RWPE1 (cell line): ENCODE measurements at regions not wholly inside any gene's neighbourhood (a gene's known extent, or its start where the extent isn't known, plus 50 kb on each side); places are given as distances from the start of the nearest gene placed in this dataset.

Experiments
- CTCF ChIA-PET: fragments of 350-600 bp; sonication (Branson Sonifier 250); formaldehyde crosslinking; extraction: SDS; loops from one replicate; lab custom pipeline; 2021; lab: Yijun Ruan, JAX
- POLR2A ChIA-PET: fragments of 400-600 bp; formaldehyde crosslinking; extraction: SDS; loops from one replicate; lab custom pipeline; 2020; ENCODE audit warnings: antibody characterized with exemption; ENCODE audit not compliant: low non-redundant PET; lab: Yijun Ruan, JAX
- DNase-seq: peaks from one replicate; pipeline ENCODE4 v3.0.0; 2012; ENCODE audit warnings: low spot score
- H3K27ac ChIP-seq: fragments of 450-650 bp; 2 replicates; pipeline ENCODE4 v1.5.1; 2017
- TF ChIP-seq, protein P1 (sequence below): fragments of 450-650 bp; conservative IDR thresholded peaks from 2 replicates; pipeline ENCODE4 v1.5.1; 2017; ENCODE audit warnings: low read depth, mild to moderate bottlenecking

DNA sequence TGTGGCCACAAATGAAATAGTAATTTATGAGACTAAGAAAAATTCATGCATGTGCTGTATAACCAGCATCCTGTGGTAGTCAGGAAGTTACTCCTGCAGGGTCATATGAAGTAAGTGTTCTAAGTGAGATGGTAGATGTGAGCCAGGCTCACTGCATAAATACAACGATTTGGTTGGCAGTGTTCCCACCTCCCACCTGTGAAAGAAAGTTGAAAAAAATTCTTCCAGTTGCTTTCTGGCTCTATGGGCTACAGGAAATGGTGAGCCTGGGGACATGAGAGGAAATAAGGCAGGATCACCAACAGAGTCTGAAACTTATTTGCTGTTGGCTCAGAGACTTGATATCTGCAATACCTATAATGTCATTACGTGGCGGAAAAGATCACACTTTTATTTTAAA lies 301.7 kb upstream of the SPRY2 start:
- no peak overlapping the region for H3K27ac ChIP-seq
- DNase-seq = no peak
- ChIA-PET POLR2A (no interaction called here), CTCF (no interaction called here)
- TF ChIP-seq, protein P1, sequence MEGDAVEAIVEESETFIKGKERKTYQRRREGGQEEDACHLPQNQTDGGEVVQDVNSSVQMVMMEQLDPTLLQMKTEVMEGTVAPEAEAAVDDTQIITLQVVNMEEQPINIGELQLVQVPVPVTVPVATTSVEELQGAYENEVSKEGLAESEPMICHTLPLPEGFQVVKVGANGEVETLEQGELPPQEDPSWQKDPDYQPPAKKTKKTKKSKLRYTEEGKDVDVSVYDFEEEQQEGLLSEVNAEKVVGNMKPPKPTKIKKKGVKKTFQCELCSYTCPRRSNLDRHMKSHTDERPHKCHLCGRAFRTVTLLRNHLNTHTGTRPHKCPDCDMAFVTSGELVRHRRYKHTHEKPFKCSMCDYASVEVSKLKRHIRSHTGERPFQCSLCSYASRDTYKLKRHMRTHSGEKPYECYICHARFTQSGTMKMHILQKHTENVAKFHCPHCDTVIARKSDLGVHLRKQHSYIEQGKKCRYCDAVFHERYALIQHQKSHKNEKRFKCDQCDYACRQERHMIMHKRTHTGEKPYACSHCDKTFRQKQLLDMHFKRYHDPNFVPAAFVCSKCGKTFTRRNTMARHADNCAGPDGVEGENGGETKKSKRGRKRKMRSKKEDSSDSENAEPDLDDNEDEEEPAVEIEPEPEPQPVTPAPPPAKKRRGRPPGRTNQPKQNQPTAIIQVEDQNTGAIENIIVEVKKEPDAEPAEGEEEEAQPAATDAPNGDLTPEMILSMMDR = no peak

DNA sequence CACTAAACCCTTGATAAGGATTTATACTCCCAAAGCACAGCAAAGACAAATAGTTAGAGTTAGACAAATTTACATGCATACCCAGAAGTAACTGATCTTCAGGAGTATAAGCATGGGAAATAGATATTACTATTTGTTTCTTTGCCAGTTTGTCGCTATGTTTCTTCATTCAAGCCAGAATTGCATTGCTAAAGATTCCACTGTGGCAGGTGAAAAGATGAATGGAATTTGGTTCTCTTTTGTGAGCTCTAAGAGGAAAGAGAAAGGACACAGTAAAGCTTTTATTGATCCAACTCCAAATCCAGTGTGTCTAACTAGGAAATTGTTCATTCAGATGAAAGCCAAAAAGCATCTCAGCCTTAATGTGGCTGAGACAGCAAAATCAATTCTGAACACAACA lies 292.3 kb upstream of the SPRY2 start:
- ChIA-PET CTCF (no interaction called here), POLR2A (no interaction called here)
- DNase-seq = no peak
- TF ChIP-seq, protein P1 = no peak
- no peak overlapping the region for H3K27ac ChIP-seq

DNA sequence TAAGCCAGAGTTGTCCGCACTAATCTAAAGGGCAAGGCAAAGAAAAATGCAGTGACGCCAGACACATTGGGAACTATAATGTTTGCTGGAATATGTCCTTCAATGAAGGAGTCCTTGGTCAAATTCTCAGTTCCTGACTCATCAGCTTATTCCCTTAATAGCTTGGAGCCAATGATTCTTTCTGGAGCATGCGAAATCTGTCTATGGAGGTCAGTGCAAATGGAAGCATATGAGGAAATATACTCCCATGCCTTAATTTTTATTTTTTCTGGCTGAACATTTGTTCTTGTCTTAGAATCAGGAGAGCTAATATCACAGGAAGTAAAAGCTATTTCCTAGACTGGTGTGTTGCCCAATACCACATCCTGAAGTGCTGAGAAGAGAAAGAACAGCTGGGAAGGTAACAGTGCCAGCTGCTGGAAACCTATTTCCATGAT lies 289.8 kb upstream of the SPRY2 start:
- TF ChIP-seq, protein P1 = 0 out of 2 replicates have a peak, but pooled peaks have one; percentile 15
- H3K27ac ChIP-seq = no peak overlapping the region
- CTCF ChIA-PET = interaction anchor here (0.6 kb wide), 1 partner anchor 14 kb away, joined by 3 read pairs; no protein-coding TSS in a partner anchor
- POLR2A ChIA-PET = no interaction called here
- no peak for DNase-seq

DNA sequence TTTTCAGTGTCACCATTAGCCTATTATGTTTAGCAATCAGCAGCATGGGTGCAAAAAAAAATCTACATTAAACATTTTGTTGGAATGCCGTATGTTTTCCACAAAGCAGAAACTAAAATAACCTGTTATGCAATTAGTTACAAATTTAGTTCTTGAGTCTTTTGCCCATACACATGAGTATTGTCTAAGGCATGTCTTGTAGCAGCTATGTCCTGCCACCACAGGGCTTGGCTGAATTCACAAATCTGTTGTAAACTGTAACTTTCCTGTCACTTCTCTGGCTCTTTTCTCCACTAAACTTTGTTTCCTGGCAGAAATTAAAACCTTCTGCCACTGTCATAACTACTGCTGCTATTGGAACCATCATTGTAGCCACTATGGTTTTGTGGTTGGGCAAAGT lies 277.9 kb upstream of the SPRY2 start:
- ChIA-PET CTCF (no interaction called here), POLR2A (no interaction called here)
- no peak for DNase-seq
- TF ChIP-seq, protein P1 = no peak
- H3K27ac ChIP-seq = no peak overlapping the region

DNA sequence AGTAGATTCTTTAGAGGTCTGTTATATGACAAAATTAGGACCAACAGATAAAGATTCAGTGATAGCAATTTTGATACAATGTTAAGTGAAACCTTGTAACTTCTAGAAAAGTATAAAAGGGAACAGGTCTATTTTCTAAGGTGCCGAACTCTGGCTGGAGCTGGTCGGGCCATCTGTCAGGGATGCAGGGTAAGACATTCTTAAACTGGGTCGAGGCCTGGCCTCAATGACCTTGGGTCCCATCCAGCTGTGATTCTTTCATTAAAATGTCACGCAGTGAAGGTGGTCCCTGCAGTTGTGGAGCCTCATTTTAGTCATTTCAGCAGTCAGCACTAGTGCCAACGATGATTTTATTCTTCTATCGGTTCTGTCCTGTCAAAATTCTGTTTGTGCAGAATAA lies 271.9 kb upstream of the SPRY2 start:
- no peak overlapping the region for H3K27ac ChIP-seq
- POLR2A ChIA-PET = no interaction called here
- no peak for DNase-seq
- CTCF ChIA-PET = no interaction called here
- TF ChIP-seq, protein P1 = no peak

DNA sequence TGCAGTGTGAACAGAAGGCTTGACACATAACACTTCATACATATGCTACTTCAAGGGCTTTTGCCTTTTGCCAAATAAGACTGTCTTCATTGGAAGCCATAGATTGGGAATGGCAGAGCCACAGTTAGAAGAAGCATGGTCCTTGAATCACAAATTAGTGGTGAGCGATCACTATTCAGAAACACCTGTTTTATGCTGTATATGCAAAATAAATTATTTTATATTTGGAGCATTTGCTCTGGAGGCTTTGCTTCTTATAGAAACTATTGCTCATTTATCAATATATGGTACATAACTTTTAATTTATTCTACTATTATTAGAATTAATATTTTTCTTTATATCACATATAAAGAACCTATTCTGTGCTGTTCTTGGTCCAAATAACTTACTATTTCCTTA lies 270.4 kb upstream of the SPRY2 start:
- POLR2A ChIA-PET = no interaction called here
- CTCF ChIA-PET = interaction anchor here (0.6 kb wide), 1 partner anchor 39 kb away, joined by 3 read pairs; no protein-coding TSS in a partner anchor

More for the DNA sequence above, 270.4 kb upstream of the SPRY2 start:
- TF ChIP-seq, protein P1 = no peak
- DNase-seq = no peak
- no peak overlapping the region for H3K27ac ChIP-seq
